Activated CD8-positive, alpha-beta memory T cell treated with anti-CD3 and anti-CD28 coated beads, Interleukin-2, amount 50 U/mL, for 24 hours (primary cell): ENCODE measurements at regions not wholly inside any gene's neighbourhood (a gene's known extent, or its start where the extent isn't known, plus 50 kb on each side); places are given as distances from the start of the nearest gene placed in this dataset.

ENCODE experiments used
- DNase-seq: peaks from one replicate; pipeline ENCODE4 v3.0.0-alpha.2; 2020; ENCODE audit errors: extremely low read depth

DNA sequence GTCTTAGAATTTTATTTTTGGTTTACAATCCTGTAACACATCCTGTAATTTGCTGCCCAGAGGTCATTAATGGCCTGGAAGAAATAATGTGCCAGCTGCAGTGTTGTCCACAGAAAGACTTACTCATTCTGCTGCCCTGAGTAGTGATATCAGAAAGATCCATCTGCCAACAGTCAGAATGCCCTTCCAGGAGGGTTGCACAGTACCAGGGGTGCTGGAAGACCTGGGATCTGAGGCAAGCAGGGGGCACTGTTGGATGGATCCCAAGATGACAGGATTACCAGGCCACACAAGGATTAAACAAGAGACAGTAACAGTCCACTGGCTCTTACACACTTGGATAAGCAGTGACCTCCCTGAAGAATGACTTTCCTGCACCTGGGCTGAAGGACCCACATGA is 93.8 kb upstream of the TOP3B start:
- DNase-seq, result no peak

DNA sequence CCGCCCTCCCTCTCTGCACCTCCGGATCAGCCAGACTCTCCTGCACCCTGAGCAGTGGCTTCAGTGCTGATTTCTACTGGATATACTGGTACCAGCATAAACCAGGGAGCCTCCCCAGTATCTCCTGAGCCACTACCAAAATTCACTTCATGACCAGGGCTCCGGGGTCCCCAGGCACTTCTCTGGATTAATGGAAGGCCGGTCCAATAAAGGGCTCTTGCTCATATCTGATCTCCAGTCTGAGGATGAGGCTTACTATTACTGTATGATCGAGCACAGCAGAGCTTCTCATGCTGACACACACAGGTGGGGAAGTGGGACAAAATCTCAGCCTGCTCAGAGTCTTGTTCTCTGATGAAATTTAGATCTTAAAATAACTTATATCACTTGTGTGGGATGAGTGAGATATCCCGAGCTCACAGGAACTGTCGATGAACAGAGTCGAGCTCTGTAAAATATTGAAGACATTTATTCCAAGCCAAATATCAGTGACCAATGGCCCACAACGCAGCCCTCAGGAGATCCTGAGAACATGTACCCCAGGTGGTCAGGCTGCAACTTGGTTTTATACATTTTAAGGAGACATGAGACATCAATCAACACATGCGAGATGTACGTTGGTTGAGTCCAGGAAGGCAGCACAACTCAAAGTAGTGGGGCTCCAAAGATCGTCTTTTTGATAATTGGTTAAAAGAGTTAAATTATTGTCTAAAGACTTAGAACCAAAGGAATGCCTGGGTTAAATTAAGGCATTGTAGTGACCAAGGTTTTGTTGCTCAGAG is 93.0 kb upstream of the TOP3B start:
- no peak for DNase-seq

DNA sequence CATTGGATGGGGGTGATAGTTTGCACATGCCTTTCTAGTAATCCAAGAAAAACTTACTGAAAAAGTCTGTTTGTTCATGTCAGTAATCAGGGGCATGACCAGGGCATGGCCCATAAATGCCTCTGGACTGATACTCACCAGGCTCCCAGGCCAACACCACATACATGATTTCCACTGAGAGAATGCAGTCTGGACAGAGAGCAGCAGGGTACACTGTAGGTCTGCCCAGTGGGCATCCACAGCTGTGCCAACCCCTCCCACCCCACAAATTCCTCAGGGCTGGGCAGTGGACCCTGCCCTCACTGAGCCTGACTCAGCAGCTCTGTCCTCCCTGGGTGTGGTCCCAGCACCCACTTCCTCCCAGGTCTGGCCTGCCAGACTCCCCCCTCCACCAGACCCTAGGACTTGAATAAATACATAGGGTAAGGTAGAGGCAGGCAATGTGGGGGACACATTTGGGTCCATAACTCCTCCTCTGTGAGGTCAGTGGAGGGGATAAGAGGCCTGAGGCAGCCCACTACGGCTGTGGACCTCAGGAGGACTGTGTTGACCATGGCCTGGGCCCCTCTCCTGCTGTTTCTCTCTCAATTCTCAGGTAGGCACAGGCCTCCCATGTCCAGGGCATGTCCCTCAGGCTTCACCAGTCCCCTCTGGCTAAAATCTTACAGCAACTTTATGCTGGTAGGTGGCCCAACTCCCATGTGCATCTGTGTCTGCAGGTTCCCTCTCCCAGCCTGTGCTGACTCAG is 92.2 kb upstream of the TOP3B start:
- DNase-seq, result no peak

DNA sequence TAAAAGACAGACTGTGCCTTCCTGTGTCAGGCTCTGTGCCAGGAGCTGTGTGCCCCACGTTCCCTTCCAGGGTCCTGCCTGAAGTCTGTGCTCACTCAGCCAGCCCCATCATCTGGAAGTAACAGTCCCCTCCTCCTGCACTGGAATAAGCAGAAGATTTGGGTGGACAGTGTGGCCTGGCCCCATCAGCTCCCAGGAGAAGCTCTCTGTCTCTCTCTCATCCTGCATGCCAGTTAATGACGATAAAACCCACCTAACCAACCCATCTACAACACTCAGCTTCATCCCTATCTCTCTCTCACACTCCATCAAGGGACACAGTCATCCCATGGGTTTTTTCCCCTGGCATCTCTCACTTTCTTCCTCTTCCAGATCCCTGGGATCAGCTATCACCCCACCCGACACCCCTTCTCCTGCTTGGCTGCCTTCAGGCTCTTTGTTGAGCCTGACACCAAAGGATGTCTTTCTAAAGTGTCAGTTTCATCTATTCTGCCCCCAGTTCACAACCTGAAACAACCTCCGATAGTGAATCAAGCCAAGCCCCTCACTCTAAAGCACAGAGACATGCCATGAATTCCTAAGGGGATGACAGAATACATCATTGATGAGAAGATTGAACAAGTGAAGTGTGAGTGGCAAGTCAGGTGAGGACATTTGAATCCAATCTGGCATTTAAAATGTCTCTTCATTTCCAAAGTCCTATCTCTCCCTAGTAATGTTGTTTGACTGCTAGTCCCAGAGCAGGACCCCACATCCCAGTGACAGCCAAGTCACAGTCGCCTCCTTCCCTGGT is 91.4 kb upstream of the TOP3B start:
- DNase-seq, result no peak

DNA sequence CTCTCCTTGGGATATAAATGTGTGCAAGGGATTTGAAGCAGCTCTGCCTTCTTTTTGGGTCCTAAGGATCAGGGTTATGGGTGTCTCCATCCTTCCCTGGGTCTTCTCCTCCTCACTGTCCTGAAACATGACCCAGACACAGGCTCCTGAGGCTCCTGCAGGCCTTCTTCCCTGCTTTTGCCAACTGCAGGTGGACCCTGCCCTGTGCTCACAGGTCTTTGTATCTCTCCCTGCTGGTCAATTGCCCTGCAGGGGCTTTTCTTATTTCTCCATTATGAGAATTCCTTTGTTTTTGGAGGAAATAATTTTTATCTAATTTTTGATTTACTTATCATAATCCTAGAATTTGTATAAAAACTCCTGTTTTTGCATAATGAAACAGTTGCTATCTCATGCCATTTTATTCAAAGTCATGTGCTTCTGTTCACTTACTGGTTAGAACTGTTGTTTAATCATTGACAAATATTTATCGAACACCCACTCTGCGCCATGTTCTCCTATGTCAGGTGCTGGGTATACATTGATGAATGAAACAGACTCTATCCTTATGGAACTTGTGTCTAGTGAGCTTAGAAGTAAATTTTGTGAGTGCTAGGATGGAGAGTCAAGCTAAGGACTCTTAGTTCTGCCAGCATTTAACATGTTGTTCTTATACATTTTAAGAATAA is 89.7 kb upstream of the TOP3B start:
- no peak for DNase-seq

DNA sequence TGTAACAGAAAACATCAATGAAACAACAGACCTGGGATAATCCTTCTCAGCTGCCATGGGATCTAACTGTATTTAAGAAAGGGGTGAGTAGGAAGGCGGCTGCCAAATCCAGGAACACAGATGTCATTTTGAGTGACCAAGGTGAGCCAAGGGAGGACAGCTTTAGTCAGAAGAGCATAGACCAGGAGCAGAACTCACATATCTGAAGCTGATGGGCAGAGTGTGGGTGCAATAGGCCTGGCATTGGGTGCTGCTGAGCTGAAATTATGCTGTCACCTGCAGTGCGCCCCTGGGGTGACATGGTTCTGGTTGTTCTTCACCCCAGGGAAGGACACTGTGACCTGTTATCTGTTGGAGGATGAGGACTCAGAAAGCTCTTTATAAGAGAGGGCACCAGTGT is 88.9 kb upstream of the TOP3B start:
- DNase-seq, result no peak

DNA sequence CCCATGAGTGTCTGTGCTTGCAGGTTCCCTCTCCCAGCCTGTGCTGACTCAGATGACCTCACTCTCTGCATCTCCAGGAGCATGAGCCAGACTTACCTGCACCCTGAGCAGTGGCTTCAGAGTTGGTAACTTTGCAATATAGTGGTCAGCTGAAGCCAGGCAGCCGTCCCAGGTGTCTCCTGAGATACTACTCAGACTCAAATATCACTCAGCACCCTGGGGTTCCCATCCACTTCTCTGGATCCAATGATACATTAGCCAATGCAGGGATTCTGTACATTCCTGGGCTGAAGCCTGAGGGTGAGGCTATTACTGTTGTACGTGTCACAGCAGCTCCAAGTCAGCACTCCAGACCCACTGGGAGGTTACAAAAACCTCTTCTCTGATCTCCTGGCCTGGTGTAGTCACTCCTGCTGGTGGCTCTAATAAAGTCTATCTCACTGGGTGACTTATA is 87.8 kb upstream of the TOP3B start:
- DNase-seq, result no peak

DNA sequence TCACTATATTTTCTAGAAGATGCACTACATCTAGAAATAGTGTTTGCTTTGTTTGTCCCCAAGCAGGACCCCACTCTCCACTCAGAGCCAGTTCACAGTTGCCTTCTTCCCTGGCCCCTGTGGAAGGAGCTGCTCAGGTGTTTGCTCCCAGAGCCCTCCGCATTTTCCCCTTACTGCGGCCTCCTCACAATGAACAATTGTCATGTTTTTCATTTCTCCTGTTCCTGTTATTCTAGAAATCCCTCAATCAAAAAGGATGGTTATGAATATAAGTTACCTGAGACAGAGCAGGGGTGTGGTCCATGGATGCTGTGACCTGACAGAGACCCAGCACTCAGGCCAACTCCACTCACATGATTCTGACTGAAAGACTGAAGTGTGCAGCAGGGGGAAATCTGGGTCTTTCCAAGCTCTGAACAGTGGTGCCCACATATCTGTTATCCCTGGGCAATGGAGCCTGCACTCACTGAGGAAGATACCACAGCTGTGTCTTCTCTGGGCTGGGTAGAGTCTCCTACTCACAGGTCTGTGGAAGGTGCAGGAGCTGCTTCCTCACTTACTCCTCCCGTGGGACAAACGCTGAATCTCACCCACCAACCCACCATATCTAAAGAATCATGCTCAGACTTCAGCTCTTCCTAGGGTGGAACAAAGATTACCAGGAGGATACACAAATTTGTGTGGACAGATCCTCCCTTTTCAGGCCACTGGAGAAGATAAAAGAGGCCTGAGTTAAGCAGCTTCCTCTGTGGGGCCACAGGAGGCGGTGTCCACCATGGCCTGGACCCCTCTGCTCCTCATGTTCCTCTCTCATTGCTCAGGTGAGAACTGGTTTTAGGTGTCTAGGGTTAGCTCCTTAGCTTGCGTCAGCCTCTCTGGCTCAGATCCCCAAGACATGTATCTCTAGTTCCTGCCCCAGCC is 87.1 kb upstream of the TOP3B start:
- no peak for DNase-seq

DNA sequence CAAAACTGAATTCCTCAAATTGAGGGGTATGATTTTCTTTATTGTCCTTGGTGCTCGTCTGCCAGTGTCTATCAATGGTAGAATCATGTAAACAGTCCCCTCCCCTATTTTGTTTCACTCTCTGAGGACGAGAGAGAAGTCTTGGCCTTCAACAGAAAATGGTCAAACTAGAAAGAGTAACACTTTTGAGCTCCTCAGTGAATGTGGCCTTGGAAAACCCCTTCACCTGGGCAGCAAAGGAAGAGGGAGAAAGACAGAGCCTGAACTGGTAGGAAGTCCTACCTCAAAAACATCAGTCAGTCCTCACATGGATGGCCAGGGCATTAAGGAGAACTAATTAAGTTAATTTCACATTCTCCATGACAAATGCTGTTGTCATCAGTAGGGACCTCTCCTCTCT is 86.1 kb upstream of the TOP3B start:
- DNase-seq, result no peak

DNA sequence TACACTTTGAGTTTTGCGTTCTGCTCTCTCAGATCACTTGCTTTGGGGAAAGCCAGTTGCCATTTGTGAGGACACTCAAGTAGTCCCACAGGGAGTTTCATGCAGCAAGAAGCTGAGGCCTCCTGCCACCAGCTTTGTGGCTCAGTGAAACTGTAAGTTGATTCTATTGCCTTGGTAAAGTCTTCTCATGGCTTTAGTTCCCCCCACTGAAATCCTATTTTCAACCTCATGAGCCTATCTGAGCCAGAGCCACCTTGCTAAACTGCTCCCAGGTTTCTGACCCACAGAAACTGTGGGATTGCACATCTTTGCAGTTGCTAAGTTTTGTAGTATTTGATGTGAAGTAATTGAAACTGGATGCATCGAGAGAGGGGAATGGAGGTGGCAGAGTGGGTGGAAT is 85.4 kb upstream of the TOP3B start:
- no peak for DNase-seq

DNA sequence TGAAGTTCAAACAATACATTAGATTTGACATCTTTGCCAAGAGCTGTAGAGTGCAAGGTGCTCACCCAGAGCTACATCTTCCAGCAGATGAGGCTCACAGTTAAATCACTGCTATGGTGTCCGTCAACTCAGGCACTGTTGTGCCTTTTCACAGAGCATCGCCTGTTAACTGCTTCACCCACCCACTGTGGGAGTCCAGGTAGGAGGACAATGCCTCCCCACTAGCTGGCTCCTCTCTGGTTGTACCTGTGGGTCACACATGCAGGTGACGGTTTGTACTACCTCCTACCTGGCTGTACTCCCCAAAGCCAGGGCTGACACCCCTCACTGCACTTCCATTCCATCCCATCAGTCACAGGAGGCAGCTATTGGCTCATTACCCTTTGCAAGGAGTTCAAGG is 84.6 kb upstream of the TOP3B start:
- DNase-seq, result no peak

DNA sequence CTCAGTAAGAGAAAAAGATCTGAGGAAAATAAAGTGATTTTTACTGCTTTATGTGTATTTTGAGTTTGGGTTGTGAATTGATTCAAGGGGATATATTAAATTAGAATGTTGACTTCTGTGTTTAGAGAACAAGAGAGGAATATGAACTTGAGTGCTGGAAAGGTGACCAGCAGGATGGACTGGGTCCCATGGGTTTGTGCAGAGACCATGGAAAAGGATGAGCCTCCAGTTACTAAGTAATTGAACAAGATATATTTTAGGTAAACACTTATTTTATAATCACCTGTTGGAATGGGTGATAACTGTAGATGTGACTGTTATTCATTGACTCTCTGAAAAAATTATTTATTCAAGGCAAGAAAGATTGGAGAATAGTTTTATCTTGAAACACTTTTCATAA is 82.0 kb upstream of the TOP3B start:
- no peak for DNase-seq

DNA sequence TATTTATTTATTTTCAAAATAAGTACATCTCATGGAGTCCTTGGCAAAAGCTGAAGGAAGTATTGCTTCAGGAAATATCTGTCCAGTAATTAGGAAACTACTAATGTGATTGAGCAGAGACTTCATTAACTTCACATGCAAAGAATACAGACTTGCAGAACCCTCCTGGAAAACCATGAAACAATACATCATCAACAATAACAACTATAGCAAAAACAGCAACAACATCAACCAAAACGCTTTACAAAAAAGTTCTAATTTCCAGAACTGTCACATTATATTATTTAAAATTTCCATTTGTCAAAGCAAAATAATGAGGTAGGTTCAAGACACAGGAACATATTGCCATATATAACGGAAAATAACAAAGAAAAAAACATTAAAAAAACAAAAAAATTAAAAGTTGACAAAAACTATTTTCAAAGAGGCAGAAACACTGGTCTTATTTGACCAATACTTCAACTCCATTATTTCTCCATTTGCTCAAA is 79.8 kb upstream of the TOP3B start:
- no peak for DNase-seq

DNA sequence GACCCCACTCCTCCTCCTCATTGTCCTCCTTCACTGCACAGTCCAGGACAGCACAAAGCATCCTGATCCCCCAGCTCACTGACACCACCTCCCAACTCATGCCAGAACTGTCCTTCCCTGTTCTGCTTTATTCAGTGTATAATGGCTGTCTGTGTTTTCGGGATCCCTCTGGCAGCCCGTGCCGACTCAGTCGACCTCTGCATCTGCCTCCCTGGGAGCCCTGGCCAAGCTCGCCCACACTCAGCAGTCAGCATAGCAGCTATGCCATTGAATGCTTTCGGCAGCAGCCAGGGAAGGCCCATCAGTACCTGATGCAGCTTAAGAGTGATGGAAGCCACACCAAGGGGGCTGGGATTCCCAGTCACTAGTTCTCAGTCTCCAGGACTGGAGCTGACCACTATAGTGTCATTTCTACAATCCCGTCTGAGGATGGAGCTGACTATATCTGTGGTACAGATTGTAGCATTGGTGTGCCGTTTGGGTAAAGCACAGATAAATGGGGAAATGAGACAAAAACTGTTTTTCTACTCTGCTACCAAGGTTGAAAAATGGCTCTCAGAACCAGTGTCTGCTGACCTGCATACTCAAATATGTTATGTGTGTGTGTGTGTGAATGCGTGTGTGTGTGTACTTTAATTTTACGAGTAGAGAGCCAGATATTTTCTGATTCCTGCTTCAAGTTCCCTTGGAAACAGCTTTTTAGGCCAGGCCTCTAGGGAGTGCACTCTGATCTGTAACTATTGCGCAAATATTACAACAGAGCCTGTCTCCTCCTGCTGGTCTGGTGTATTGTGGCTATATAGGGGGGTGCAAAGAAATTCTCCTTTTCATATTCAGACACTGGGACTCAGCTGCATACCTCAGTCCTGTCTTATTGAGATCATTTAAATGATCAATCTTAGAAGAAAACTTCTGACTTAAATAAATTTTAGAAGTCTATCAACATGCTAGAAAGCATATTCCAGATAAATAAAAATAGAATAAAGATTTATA is 78.8 kb upstream of the TOP3B start:
- no peak for DNase-seq

DNA sequence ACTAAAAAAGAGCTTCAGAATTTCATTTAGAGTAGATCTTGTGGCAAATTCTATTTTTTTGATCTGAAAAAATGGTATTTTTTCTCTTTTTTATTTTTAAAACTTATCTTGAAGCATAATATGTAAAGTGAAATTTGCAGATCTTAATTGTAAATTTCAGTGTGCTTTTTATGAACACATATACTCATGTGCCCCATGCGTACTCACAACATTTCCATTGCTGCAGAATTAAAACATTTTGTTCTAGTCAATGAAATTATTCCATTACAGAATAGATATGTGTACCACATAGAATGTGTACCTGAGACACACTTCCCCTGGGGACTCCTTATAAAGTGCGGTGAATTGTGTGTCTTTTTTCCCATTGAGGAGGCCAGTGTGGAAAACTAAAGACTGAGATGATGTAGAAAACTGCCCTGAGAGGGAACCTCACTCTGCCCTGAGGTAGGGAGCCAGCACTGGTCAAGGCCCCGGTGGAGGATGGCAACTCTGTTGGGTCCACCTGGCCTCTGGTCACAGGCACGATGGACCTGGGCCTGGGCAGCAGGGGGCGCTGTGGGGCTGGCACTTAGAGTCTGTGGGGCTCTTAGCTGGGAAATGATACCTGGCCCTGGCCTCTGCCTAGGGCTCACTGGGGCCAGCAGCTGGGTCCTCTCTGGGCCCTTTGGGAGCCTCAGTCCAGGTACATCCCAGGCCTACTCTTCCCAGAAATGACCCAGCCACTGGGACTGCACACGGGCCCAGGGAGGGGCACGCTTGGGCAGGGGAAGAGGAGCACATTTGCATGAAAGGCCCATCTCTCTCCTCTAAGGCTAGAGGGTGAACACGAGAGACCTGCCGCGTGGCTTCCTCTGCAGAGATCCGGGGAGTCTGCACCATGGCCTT is 77.9 kb upstream of the TOP3B start:
- DNase-seq, result no peak

DNA sequence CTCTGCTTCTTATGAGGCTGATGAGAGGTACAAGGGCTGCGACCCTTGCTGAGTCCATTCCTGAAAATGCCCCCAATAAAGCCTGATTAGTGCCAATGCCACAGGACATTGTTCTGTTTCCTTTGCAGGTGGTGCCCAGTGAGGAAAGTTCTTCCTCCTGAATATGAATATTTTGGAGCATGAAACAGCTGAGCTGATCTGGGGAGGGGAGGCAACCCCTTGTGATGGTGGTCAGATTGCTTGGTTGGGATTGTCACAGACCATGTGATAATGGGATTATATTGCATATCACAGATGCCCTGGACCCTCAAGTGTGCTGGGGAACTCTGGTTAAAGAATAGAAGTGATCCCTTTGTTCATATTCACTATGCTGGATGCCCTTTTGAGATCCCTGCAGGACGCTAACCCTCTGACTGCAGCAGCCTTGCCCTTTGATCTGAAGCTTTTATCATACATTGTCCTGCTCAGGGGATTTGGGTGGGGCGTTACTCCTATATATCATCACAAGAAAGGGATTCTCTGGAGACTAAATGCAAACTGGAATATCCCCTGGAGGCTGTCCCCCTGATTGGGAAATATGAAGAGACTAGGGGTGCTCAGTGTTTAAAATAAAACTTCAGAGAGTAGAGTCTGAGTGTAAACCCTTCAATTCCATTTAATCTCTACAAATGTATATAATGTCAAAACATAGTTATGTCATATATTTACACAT is 76.9 kb upstream of the TOP3B start:
- DNase-seq, result no peak

DNA sequence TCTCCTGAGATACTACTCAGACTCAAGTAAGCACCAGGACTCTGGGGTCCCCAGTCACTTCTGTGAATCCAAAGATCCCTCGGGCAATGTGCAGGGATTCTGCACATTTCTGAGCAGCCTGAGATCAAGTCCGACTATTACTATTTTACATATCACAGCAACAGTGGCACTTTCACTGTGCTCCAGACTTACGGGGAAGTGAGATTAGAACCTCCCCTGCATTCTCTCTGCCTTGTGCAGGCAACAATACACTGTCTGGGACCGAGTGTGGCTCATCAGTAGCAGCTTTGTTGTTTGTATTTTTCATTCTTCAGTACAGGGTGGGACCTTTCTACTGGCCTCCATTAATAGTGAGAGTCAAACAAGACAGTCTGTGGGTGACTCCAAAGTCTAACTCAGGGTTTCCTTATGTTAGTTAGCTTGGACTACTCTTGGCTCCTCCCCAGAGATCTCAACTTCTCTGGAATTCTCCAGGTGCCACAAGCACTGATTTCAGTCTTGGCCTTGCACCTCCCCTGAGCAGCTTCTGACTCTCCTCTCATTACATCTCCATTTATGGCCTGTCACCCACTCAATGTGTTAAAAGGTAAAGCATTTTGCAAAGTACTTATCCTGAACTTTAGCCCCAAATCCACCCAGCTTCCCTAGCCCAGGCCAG is 76.2 kb upstream of the TOP3B start:
- DNase-seq, result no peak
